Muscle layer of duodenum (tissue), 2 donors: ENCODE measurements at regions not wholly inside any gene's neighbourhood (a gene's known extent, or its start where the extent isn't known, plus 50 kb on each side); places are given as distances from the start of the nearest gene placed in this dataset.

Experiments used
- H3K27ac ChIP-seq: one replicate; pipeline ENCODE4 v1.7.0; 2013; ENCODE audit warnings: mild to moderate bottlenecking, low read length
- H3K27me3 ChIP-seq: one replicate; pipeline ENCODE4 v1.7.0; 2013; ENCODE audit warnings: low read depth, mild to moderate bottlenecking, control low read depth, low read length
- H3K36me3 ChIP-seq, 2 donors: one replicate each; pipeline ENCODE4 v1.7.0; 2013; ENCODE audit warnings: low read length in 2 of 2, control low read depth in 1 of 2, mild to moderate bottlenecking in 1 of 2; ENCODE audit not compliant: insufficient read depth in 2 of 2, control insufficient read depth in 1 of 2
- H3K4me1 ChIP-seq, 2 donors: one replicate each; pipeline ENCODE4 v1.7.0; 2013; ENCODE audit warnings: low read length in 2 of 2, mild to moderate bottlenecking in 2 of 2, control low read depth in 1 of 2, moderate library complexity in 1 of 2; ENCODE audit not compliant: insufficient read depth in 2 of 2, control insufficient read depth in 1 of 2
- H3K4me3 ChIP-seq, 2 donors: one replicate each; pipeline ENCODE4 v1.7.0; 2013; ENCODE audit warnings: low read length in 2 of 2, low read depth in 1 of 2, mild to moderate bottlenecking in 1 of 2
- H3K9me3 ChIP-seq, 2 donors: one replicate each; pipeline ENCODE4 v1.7.0; 2013; ENCODE audit warnings: low read length in 2 of 2, control low read depth in 1 of 2, mild to moderate bottlenecking in 1 of 2; ENCODE audit not compliant: control insufficient read depth in 1 of 2
- donor health status: healthy.

DNA sequence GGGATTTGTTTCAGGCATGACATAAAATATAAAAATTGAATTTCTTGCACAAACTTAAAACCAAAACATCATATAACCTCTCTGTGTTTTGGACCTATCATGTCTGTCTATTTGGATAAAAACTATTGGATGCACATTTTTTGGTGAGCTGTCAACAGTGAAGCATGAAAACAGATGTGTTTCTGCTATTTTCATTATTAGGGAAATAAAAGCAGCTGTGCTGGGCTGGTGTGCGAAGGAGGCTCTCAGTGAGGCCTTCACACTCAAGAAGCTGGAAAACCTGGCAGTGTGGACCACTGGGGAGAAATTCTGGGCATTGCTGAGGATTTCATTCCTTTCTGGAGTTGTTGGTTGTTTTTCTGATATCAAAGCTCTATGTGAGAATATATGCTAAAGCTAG is 395.3 kb downstream of the GJA1 start:
- H3K4me1 ChIP-seq: peaks cover 4% of the 10 kb centered on the region in 2 donors
- H3K27me3 ChIP-seq: no peaks in the 10 kb centered on the region
- H3K36me3 ChIP-seq: no peaks in the 10 kb centered on the region
- H3K4me3 ChIP-seq: no peak overlapping the region
- H3K27ac ChIP-seq: no peak overlapping the region
- H3K9me3 ChIP-seq: no peaks in the 10 kb centered on the region

- Histone ChIP-seq H3K9me3 (no peaks in the 10 kb centered on the region), H3K4me3 (no peak overlapping the region), H3K4me1 (peaks cover 4 to 10% of the 10 kb centered on the region in 2 donors), H3K36me3 (no peaks in the 10 kb centered on the region), H3K27me3 (no peaks in the 10 kb centered on the region), H3K27ac (no peak overlapping the region)
Measured at GRCh38 chr6:121835662-121836061, 400.2 kb downstream of the GJA1 start.

- Histone ChIP-seq H3K36me3 (no peaks in the 10 kb centered on the region), H3K4me3 (no peak overlapping the region), H3K4me1 (peaks cover 0 to 7% of the 10 kb centered on the region in 2 donors), H3K9me3 (no peaks in the 10 kb centered on the region), H3K27ac (no peak overlapping the region), H3K27me3 (no peaks in the 10 kb centered on the region)
Measured at GRCh38 chr6:121837545-121838229, 402.2 kb downstream of the GJA1 start.

- no peak overlapping the region for H3K27ac ChIP-seq
- no peak overlapping the region for H3K4me3 ChIP-seq
- no peaks in the 10 kb centered on the region for H3K27me3 ChIP-seq
- no peaks in the 10 kb centered on the region for H3K36me3 ChIP-seq
- peaks cover 0 to 7% of the 10 kb centered on the region in 2 donors for H3K4me1 ChIP-seq
- H3K9me3 ChIP-seq: no peaks in the 10 kb centered on the region
Measured at GRCh38 chr6:121838842-121839241, 403.4 kb downstream of the GJA1 start.

- Histone ChIP-seq H3K27me3 (no peaks in the 10 kb centered on the region), H3K9me3 (no peaks in the 10 kb centered on the region), H3K36me3 (no peaks in the 10 kb centered on the region), H3K4me1 (peaks cover 0 to 7% of the 10 kb centered on the region in 2 donors), H3K27ac (no peak overlapping the region), H3K4me3 (no peak overlapping the region)
Measured at GRCh38 chr6:121839896-121840295, 404.4 kb downstream of the GJA1 start.

DNA sequence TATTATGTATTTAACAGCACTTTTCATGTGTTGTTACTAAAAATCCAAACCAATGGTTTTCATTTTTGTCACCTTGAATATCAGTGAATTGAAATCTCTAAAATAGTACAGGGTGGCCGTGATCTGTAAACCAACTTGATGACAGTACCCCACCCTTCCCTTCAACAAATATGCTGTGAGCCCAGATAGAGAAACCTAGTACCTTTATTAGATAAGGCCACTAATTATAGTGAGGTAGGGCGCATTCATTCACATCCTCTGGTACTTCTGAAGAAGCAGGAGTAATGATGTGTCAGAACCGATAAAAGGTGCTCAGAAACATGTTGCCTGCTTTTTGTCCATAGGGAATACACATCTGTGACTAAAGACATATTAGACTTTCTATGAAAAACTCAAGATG is 409.5 kb downstream of the GJA1 start:
- H3K4me1 ChIP-seq: no peaks in the 10 kb centered on the region
- H3K36me3 ChIP-seq: no peaks in the 10 kb centered on the region
- H3K27me3 ChIP-seq: no peaks in the 10 kb centered on the region
- no peak overlapping the region for H3K4me3 ChIP-seq
- no peak overlapping the region for H3K27ac ChIP-seq
- no peaks in the 10 kb centered on the region for H3K9me3 ChIP-seq

- Histone ChIP-seq H3K27ac (no peak overlapping the region), H3K36me3 (no peaks in the 10 kb centered on the region)
Measured at GRCh38 chr6:121847806-121848522, 412.5 kb downstream of the GJA1 start.

DNA sequence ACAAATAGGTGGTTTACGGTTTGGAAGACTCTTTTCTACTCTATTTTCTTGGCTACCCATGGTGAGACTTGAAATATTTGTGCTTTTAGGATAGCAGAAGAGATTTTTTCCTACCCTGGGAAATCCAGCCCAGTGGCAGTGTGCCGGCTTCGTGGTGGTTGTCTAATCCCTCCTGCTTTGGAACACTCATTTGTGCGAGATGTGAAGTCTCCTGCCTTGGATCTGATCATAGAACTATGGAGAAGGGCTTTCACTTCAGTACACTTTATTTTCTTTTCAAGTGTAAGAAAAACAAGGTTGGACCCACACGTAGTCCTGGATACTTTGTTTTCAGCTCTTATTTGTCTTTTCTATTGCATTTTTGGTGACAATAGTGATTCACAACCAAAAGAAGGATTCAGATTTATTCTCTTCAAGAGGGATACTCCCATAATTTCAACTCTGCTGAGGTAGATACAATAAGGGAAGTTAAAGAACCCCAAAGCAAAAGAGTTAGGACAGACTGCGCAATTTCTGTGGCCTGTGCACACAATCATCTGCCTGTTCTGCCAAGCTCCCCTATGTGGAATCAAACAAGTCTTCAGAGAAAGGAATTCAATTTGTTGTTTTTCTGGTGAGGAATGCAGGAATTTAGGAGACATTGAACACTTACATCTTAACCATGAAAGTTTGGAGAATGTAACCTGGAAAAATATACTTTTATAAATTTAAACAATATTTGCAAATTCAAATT is 413.2 kb downstream of the GJA1 start:
- Histone ChIP-seq H3K27ac (no peak overlapping the region), H3K9me3 (no peaks in the 10 kb centered on the region), H3K4me1 (no peaks in the 10 kb centered on the region), H3K36me3 (no peaks in the 10 kb centered on the region), H3K27me3 (no peaks in the 10 kb centered on the region), H3K4me3 (no peak overlapping the region)

More at GRCh38 chr6:121847806-121848522, 412.5 kb downstream of the GJA1 start:
- no peaks in the 10 kb centered on the region for H3K4me1 ChIP-seq
- no peaks in the 10 kb centered on the region for H3K9me3 ChIP-seq
- no peak overlapping the region for H3K4me3 ChIP-seq
- H3K27me3 ChIP-seq: no peaks in the 10 kb centered on the region

DNA sequence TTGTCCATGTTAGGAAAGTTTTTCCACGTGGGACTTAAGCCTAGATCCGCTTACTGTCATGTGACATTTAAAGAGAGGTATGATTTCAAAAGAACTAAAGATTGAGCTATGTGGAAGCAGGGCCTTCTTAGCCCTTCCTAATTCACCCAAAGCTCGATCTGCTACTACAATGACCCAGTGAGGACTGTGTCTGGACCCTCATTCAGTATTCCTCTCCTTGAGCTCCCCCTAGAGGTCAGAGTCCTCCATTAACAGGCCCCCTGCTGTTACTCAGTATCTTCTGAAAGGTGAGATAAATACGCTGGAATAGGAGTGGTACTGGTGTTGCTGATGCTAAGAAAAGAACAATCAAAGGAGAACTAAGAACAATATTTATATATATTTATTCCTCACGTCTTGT is 414.0 kb downstream of the GJA1 start:
- no peaks in the 10 kb centered on the region for H3K9me3 ChIP-seq
- H3K27ac ChIP-seq: no peak overlapping the region
- no peaks in the 10 kb centered on the region for H3K27me3 ChIP-seq
- no peak overlapping the region for H3K4me3 ChIP-seq
- H3K36me3 ChIP-seq: no peaks in the 10 kb centered on the region
- H3K4me1 ChIP-seq: no peaks in the 10 kb centered on the region

DNA sequence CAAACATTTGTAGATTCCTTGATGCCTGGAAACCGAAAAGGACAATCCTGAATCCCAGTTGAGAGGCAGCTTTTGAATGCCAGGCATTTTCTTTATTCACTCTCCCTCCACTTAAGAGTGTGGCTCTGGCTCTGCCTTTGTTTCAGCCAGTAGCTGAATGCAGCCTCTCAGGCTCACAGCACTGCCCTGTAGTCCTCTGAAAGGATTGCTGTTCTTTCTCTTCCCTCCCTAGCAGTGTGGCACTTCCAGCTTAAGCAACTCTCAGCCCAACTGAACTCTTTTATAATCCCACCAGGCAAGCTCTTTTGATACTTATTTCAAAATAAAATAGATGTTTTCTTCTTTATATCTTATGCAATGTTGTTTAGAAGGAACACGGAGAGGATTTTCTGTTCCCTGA is 415.6 kb downstream of the GJA1 start:
- no peaks in the 10 kb centered on the region for H3K36me3 ChIP-seq
- no peak overlapping the region for H3K4me3 ChIP-seq
- H3K4me1 ChIP-seq: no peaks in the 10 kb centered on the region
- no peaks in the 10 kb centered on the region for H3K27me3 ChIP-seq
- H3K27ac ChIP-seq: no peak overlapping the region
- H3K9me3 ChIP-seq: no peaks in the 10 kb centered on the region

- H3K27me3 ChIP-seq: no peaks in the 10 kb centered on the region
- H3K4me1 ChIP-seq: no peaks in the 10 kb centered on the region
- H3K4me3 ChIP-seq: no peak overlapping the region
- no peaks in the 10 kb centered on the region for H3K36me3 ChIP-seq
- no peaks in the 10 kb centered on the region for H3K9me3 ChIP-seq
- H3K27ac ChIP-seq: no peak overlapping the region
Measured at GRCh38 chr6:121853686-121854085, 418.2 kb downstream of the GJA1 start.
